ENCODE measurements at regions not wholly inside any gene's neighbourhood (a gene's known extent, or its start where the extent isn't known, plus 50 kb on each side); places are given as distances from the start of the nearest gene placed in this dataset.

DNA sequence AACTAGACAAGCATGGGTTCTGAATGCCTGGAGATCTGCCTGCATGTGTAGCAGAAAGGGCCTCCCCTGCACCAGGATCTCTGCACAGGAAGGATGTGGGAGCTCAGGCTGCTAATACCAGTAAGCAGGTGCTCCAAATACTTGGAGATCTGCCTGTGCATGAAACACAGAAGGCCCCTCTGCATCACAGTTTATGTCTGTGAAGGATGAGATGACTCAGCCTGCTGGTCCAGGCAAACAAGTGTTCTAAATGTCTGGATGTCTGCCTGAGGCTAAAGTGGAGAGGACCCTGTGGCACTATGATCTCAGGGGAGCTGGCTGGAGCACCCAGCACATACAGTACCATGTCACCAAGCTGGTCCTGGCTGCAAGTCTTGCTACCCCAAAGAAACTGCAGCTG is 678.8 kb downstream of the MCTP2 start:
- TF ChIP-seq, protein P1, sequence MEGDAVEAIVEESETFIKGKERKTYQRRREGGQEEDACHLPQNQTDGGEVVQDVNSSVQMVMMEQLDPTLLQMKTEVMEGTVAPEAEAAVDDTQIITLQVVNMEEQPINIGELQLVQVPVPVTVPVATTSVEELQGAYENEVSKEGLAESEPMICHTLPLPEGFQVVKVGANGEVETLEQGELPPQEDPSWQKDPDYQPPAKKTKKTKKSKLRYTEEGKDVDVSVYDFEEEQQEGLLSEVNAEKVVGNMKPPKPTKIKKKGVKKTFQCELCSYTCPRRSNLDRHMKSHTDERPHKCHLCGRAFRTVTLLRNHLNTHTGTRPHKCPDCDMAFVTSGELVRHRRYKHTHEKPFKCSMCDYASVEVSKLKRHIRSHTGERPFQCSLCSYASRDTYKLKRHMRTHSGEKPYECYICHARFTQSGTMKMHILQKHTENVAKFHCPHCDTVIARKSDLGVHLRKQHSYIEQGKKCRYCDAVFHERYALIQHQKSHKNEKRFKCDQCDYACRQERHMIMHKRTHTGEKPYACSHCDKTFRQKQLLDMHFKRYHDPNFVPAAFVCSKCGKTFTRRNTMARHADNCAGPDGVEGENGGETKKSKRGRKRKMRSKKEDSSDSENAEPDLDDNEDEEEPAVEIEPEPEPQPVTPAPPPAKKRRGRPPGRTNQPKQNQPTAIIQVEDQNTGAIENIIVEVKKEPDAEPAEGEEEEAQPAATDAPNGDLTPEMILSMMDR (IDR thresholded peaks at IDR 0.05; ENCODE audit: low read depth, low read length) = no peak
- TF ChIP-seq EZH2phosphoT487 (IDR thresholded peaks at IDR 0.05; ENCODE audit: low read depth) = no peak

All from OCI-LY3 (cell line).